ENCODE measurements at regions not wholly inside any gene's neighbourhood (a gene's known extent, or its start where the extent isn't known, plus 50 kb on each side); places are given as distances from the start of the nearest gene placed in this dataset.

DNA sequence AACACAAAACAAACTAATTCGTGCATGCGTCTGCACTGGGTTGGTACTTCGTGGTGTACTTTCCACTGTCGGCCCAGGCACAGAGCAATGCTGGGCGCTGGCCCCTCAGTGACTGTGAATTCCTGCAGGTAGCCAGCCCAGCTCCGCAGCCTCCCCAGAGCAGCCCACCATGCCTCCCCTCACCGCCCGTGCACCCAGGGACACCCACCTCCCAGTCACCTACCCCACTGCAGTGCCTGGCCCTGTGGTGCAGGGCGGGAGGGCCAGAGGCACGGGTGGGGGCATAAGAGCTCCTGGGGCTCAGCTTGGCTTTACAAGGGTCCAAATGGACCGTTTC, 93.1 kb upstream of the ZNF507 start:
- H3K27me3 ChIP-seq (ENCODE audit: insufficient read depth, poor library complexity, severe bottlenecking): no peaks in the 10 kb centered on the region
- TF ChIP-seq GABPA (IDR thresholded peaks at IDR 0.05; ENCODE audit: low read depth) (no peak), POLR2AphosphoS5 (IDR thresholded peaks at IDR 0.05; ENCODE audit: low read depth) (no peak), SPI1 (IDR thresholded peaks at IDR 0.05; ENCODE audit: borderline replicate concordance, low read depth) (no peak), CTCF (IDR thresholded peaks at IDR 0.05; ENCODE audit: insufficient read depth, low read length) (no peak)
- TF ChIP-seq, protein P1, sequence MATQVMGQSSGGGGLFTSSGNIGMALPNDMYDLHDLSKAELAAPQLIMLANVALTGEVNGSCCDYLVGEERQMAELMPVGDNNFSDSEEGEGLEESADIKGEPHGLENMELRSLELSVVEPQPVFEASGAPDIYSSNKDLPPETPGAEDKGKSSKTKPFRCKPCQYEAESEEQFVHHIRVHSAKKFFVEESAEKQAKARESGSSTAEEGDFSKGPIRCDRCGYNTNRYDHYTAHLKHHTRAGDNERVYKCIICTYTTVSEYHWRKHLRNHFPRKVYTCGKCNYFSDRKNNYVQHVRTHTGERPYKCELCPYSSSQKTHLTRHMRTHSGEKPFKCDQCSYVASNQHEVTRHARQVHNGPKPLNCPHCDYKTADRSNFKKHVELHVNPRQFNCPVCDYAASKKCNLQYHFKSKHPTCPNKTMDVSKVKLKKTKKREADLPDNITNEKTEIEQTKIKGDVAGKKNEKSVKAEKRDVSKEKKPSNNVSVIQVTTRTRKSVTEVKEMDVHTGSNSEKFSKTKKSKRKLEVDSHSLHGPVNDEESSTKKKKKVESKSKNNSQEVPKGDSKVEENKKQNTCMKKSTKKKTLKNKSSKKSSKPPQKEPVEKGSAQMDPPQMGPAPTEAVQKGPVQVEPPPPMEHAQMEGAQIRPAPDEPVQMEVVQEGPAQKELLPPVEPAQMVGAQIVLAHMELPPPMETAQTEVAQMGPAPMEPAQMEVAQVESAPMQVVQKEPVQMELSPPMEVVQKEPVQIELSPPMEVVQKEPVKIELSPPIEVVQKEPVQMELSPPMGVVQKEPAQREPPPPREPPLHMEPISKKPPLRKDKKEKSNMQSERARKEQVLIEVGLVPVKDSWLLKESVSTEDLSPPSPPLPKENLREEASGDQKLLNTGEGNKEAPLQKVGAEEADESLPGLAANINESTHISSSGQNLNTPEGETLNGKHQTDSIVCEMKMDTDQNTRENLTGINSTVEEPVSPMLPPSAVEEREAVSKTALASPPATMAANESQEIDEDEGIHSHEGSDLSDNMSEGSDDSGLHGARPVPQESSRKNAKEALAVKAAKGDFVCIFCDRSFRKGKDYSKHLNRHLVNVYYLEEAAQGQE (IDR thresholded peaks at IDR 0.05; ENCODE audit: insufficient replicate concordance, low read depth): no peak
- DNase-seq (ENCODE audit: low read depth in 1 of 2, low spot score in 1 of 2): no peak
- no peak overlapping the region for H3K27ac ChIP-seq (replicated peaks)
- H3K4me3 ChIP-seq (replicated peaks; ENCODE audit: insufficient read depth, low read length): no peak overlapping the region

DNA sequence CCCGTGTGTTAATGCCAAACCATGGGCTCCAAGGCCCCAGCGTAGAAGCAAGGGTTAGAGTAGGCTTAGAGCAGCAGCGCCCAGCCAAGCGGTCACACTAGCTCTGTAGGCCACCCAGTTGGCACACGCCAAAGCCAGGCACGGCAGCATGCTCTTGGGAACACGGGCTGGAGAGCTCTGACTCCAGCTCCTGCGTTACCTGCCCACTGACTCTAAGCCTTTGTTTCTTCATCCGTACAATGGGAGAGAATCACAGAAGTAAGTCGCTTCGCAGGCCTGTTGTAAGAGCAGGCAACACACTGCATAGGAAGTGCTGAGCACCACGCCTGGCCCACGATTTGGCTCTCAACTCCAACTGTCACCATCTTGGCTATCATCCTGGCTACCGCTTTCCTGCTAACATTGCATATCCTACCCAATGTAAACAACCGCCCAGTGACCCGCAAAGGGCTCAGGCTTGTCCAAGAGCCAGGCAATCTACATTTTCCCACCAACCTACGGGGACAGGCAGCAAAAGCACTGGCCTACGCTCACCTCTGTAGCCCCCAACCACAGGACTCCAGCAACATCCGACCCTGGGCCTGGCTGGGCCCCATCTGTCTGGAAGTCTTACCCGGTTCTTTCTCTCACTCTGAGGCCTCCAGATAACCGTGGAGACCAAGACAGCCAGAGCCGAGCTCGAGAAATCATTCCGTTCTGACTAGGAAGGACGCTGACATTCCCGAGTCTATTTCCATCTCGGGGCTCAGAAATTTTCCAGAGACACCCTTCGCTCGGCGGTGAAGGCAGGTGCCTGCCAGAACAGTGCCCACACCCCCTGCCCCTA, 91.5 kb upstream of the ZNF507 start:
- no peaks in the 10 kb centered on the region for H3K27me3 ChIP-seq (ENCODE audit: insufficient read depth, poor library complexity, severe bottlenecking)
- no peak for DNase-seq (ENCODE audit: low read depth in 1 of 2, low spot score in 1 of 2)
- H3K4me3 ChIP-seq (replicated peaks; ENCODE audit: insufficient read depth, low read length): no peak overlapping the region
- TF ChIP-seq GABPA (IDR thresholded peaks at IDR 0.05; ENCODE audit: low read depth) (no peak), SPI1 (IDR thresholded peaks at IDR 0.05; ENCODE audit: borderline replicate concordance, low read depth) (no peak), POLR2AphosphoS5 (IDR thresholded peaks at IDR 0.05; ENCODE audit: low read depth) (no peak), CTCF (IDR thresholded peaks at IDR 0.05; ENCODE audit: insufficient read depth, low read length) (no peak)
- TF ChIP-seq, protein P1 (IDR thresholded peaks at IDR 0.05; ENCODE audit: insufficient replicate concordance, low read depth): no peak
- no peak overlapping the region for H3K27ac ChIP-seq (replicated peaks)

DNA sequence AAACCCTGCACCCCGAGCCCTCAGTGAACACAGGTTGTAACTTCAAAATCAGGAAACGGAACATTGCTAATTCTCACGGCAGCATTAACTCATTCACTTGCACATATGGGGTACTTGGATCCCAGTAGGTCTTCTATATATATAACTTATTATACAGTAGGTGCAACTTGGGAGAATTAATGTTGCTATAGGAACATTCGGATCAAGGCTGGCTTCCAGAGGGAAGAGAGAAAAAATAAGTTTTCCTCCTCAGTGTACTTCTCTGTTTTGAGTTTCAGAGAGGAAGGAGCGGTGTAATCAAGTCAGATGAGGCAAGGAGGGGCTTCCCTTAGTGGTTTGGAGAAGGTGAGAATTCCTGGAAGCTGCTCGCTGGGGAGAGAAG, 90.9 kb upstream of the ZNF507 start:
- no peak overlapping the region for H3K27ac ChIP-seq (replicated peaks)
- TF ChIP-seq SPI1 (IDR thresholded peaks at IDR 0.05; ENCODE audit: borderline replicate concordance, low read depth): no peak
- TF ChIP-seq POLR2AphosphoS5 (IDR thresholded peaks at IDR 0.05; ENCODE audit: low read depth): no peak
- TF ChIP-seq, protein P1 (IDR thresholded peaks at IDR 0.05; ENCODE audit: insufficient replicate concordance, low read depth): no peak
- TF ChIP-seq CTCF (IDR thresholded peaks at IDR 0.05; ENCODE audit: insufficient read depth, low read length): no peak
- TF ChIP-seq GABPA (IDR thresholded peaks at IDR 0.05; ENCODE audit: low read depth): no peak
- no peak overlapping the region for H3K4me3 ChIP-seq (replicated peaks; ENCODE audit: insufficient read depth, low read length)
- no peak for DNase-seq (ENCODE audit: low read depth in 1 of 2, low spot score in 1 of 2)
- no peaks in the 10 kb centered on the region for H3K27me3 ChIP-seq (ENCODE audit: insufficient read depth, poor library complexity, severe bottlenecking)

Data from HL-60 (cell line).